ENCODE measurements at regions not wholly inside any gene's neighbourhood (a gene's known extent, or its start where the extent isn't known, plus 50 kb on each side); places are given as distances from the start of the nearest gene placed in this dataset.
"Not testable (repeated sequence)": the region's sequence is repeated elsewhere in the genome, so short reads cannot be mapped to it uniquely, and the experiment has no call there.

DNA sequence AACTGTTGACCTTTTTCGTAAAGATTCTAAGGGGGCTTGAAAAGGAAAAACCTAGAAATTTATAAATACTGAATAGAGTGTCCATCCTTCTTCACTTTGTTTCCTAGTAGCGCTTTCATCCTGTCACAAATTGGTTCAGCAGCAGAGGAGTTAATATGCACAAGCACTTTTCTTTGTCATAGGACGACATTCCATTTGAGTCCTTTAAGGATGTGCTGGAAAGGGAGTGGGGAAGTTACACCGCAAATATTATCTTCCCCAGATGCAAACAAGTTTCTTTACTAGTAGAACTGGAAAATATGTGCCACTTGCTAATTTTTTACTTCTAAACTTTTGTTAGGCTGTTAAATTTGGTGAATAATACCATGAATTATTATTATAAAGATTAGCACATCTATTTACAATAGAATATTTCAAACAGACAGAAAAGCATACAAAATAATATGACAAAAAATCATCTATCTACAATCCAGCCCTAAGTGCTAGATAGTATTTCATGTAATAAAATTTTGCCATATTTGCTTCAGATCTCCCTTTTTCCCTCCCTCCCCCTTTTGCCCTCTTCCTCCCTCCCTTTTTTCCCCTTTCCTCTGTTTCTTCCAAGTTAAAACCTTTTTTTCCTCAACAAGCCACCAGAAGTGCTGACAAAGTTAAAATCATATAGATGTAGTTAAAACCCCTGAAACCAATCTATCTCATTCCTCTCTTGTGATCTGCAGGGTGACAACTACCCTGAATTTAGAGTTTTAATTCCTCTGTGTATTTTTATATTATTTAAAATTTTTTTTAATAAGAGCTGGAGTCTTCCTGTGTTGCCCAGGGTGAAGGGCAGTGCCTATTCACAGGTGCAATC is 50.5 kb upstream of the MAP4K3 start:
- no peak for DNase-seq

DNA sequence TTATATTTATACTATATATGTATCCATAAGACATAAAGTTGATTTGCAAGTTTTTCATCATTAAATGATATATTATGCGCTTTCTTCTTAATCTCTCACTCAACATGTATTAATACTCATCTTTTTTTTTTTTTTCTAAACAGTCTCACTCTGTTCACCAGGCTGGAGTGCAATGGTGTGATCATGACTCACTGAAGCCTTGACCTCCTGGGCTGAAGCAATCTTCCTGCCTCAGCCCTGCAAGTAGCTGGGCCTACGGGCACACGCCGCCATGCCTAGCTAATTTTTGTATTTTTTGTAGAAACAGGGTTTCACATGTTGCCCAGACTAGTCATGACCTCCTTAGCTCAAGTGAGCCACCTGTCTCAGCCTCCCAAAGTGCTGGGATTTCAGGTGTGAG is 51.4 kb upstream of the MAP4K3 start:
- no peak for DNase-seq

- DNase-seq: no peak
Observed at GRCh38 chr2:39490586-39490985, 53.5 kb upstream of the MAP4K3 start.

- no peak for DNase-seq
Observed at GRCh38 chr2:39491653-39492052, 54.6 kb upstream of the MAP4K3 start.

DNA sequence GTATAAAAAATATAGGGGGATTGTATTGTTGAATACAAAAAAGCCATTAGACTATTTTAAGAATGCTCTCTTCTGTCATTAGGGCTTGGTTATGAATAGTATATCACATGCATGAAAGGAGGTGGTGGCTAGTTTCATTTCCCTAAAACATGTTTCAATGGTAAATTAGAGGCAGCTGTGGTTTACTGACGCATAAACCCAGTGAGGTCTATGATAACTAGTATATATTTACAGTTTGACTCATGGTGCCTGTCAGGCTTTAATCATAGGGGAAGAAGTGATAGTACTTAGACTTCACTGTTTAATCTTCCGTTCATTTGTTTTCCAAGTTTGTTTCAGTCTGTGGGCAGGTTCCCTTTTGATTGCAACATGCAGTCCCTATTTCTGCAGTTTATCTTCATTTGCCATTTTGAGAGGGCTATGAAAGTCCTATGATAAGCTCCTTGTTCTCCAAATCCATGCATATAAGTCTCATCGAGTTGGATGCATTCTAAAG is 55.1 kb upstream of the MAP4K3 start:
- no peak for DNase-seq

DNA sequence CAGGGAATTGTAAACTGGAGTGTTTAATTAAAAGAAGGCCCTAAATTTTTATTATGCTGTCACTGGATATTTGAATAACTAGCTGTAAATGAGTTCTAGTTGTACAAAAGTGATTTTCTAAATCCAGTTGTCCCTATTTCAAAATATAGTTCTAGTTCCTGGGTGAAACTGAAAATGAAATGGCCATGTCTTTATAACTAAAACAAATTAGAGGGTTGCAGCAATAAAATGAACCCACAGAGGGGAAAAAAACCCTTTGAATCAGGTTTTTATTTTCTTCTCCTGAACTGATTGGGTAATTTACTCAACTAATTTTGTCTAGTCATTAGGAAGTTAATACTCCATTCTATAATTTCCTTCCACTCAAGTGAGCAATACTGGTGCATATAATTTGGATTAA is 55.6 kb upstream of the MAP4K3 start:
- no peak for DNase-seq

GRCh38 chr2:39494784-39495251 is 57.7 kb upstream of the MAP4K3 start:
- no peak for DNase-seq

- no peak for DNase-seq
Observed at GRCh38 chr2:39497082-39497801, 60.2 kb upstream of the MAP4K3 start.

GRCh38 chr2:39498176-39498575 is 61.1 kb upstream of the MAP4K3 start:
- not testable (repeated sequence) for DNase-seq

DNA sequence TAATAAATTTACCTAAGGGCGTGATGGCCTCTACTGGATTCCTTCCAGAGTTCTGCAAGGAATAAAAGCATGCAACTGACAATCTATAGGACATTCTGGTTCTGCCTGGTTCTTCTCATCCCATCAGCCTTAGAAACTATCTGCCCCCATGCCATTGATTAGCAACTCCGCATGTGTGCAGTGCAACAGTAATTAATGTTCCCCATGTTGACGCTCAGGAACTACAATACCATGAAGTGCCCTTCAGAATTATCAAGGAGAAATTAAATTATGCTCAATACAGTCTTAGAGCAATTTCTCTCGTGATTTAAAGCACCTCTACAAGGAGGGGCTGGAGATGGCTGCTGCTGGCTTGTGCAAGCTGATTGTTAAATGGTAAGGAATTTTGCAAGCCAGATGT is 61.7 kb upstream of the MAP4K3 start:
- DNase-seq: no peak

DNA sequence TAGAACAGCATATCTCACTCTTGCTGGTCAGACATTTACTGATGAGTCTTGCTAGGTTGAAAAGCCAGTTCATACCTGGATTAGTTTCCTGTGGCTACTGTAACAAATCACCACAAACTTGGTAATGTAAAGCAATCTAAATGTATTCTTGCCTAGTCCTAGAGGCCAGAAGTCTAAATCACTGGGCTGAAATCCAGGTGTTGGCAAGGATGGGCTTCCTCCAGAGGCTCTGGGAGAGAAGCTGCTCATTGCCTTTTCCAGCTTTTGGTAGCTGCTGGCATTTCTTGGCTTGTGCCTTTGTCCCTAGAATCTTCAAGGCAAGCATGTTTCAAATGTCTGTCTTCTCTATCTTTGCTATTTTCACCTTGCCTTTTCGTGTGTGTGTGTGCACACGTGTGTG is 62.3 kb upstream of the MAP4K3 start:
- DNase-seq: no peak

GRCh38 chr2:39501412-39501811 is 64.3 kb upstream of the MAP4K3 start:
- DNase-seq: no peak

DNA sequence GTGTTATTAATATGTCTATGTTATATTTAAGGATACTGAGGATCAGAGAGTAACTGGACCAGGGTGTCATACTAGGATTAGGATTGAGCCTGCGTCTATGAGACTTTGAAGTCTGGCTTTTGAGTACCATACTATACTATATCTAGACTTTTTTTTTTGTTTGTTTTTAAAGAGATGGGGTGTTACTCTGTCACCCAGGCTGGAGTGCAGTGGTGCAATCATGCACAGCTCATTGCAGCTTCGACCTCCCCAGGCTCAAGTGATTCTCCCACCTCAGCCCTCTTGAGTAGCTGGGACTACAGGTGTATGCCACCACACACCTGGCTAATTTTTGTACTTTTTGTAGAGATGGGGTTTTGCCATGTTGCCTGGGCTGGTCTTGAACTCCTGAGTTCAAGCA is 66.2 kb upstream of the MAP4K3 start:
- no peak for DNase-seq

GRCh38 chr2:39504790-39505335 is 67.8 kb upstream of the MAP4K3 start:
- DNase-seq: no peak

DNA sequence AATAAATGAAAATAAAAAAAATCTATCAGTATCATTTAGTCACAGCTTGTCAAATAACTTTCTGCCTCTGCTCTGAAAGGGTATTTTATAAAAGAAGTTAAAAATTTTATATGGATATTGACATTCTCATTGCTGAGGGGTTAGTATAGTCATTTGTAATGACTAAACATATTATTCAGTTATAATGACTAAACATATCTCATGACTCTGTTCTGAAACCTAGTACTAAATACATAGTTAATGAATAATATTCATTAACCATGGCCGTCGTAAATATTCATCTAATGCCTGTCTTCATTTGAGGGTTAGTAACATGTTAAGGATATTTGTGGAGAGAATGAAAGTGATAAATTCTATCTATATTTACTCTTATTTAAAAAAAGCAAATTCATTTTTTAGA is 69.1 kb upstream of the MAP4K3 start:
- DNase-seq: no peak

DNA sequence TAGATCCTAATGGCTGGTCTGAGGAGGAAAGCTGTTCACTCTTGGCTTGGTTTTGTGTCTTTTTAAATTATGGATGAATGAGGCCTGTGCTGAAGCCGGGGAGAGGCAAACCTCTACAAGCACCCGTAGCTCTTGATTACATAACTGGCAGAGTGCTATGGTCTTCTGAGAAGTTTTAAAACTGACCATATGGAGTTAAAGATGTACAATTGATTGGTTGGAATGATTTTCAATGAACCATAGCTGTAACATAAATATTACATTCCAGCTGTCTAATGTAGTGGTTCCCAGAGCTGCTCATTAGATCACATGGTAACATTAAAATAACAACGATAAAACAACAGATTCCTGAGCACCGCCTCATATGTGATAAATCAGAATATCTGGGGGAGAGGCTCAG is 71.1 kb upstream of the MAP4K3 start:
- no peak for DNase-seq

DNA sequence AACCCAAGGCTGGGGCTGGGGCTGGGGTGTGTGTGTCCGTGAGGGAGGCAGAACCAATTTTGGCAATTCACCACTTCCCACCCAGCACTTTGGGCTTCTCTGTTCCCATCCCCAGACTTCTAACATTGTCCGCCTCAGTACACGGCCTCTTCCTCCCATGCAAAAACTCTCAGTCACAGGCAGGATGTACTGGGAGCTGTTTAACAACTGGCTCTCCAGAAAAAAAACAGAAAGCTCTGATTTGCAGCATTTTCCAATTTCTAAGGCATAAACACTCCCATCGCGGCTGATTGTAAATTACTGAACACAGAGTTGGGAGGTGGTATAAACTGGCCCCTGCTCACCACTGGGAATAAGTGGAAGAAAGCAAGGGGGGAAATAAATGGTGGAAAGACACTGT is 73.1 kb upstream of the MAP4K3 start:
- DNase-seq: no peak

DNA sequence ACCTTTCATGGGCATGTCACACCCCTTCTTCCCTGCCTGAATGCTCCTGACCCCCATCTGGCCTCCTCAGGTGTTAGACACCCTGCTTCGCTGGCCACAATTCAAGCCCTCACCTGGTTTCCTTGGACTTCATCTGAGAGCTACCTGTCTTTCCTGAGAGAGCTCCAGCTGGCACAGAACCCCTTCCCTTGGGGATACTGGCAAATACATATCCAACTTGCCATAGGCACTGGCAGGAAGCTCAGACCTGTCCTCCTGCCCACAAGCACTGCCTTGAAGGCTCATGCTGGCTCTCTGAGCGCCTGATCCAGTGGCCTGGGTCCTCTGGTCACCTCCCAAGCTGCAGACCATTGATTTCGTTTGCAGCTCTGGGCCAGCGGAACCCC is 74.1 kb upstream of the MAP4K3 start:
- no peak for DNase-seq

DNA sequence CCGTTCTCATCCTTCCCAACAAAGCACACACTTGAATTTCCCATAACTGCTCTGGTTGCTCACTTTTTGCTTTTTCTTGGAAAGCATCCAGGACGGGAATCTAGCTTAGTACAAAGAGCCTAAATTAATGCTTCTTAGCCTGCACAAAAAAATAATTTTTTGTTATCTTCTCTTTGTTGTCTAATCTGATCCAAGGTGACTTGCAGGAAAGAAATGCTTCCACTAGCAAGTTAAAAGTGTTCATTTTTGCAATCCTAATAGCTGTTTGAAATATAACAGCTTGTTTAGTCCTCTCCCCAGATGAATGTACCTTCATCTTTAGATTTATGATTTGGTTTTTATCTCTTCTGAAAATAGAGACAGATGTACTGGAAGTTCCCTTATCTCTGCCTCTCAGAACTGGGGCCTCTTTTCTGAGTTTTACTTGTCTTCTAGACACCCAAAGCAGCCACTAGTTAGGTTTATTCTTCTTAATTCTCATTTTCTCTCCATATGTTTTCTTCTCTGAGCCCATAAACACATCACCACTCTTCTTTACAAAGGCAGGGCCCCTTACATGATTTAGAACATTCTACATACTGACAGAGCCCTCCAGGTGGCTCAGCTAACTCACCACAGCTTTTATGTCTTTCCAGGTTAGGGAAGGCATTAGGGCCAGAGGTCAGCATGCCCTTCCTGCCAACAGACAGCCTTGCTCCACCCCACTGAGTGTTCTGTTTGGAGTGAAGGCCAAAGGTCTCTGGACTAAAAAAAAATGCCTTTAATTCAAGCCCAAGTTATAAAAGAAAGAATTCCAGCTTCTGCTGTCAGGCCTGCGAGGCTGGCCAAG is 74.7 kb upstream of the MAP4K3 start:
- DNase-seq: no peak

GRCh38 chr2:39512434-39512935 is 75.4 kb upstream of the MAP4K3 start:
- DNase-seq: no peak

DNA sequence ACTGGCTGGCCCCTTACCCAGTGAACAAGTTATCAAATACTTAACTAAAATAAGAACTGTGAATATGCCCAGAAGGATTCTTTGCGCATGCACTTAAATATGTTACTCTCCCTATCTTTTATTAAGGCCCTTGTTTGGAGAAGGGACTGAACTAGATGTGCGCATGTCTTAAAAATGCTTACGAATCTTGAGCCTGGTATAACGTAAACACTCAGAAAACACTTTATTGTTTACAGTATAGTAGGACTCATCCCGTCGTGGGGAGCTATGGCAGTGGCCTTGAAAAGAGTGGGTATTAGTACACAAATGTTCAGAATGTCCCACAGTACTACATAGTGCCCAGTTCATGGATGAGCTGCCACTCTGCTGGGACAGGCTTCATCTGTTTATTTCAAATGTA is 75.9 kb upstream of the MAP4K3 start:
- DNase-seq: no peak

GRCh38 chr2:39513641-39514094 is 76.6 kb upstream of the MAP4K3 start:
- DNase-seq: peak; percentile 49 to 63

DNA sequence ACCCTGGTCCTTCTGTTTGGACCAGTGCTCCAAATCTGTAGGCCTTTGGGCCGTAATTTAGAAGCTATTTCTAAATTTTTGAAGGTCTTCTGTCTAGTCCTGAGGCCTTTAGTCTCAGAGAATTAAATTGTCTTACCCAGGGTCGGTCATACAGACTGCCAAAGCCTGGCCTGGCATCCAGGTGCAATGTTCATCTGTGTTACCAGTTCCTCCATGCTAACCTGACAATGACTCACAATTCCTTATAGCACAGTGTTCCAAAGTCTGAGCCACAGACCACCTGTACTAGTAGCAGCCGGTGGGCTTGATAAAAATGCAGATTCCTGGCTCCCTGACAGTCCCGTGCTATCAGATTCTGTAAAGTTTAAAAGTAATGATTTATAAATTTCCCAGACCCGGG is 77.7 kb upstream of the MAP4K3 start:
- no peak for DNase-seq

All from hippocampal formation (tissue), 2 donors.